HL-60 (cell line): ENCODE measurements at regions not wholly inside any gene's neighbourhood (a gene's known extent, or its start where the extent isn't known, plus 50 kb on each side); places are given as distances from the start of the nearest gene placed in this dataset.

Experiments used
- DNase-seq, 2 experiments: peaks; one replicate each; pipeline ENCODE4 v3.0.0-alpha.2; 2010 to 2020; ENCODE audit warnings: low read depth in 1 of 2, low spot score in 1 of 2
- H3K27ac ChIP-seq: fragments of 250-450 bp; sonication (Bioruptor Pico); replicated peaks from 2 replicates; pipeline ENCODE4 v1.5.1; 2020; ENCODE audit warnings: mild to moderate bottlenecking, moderate library complexity
- H3K27me3 ChIP-seq: fragments of 250-450 bp; sonication (Bioruptor Pico); 2 replicates; pipeline ENCODE4 v1.5.1; 2021; ENCODE audit warnings: mild to moderate bottlenecking, moderate library complexity; ENCODE audit not compliant: insufficient read depth, poor library complexity, severe bottlenecking
- H3K4me3 ChIP-seq: replicated peaks from 2 replicates; pipeline ENCODE4 v1.5.1; 2011; ENCODE audit warnings: mild to moderate bottlenecking, control low read depth, low read length; ENCODE audit not compliant: insufficient read depth
- GABPA ChIP-seq: IDR thresholded peaks from 2 replicates; pipeline ENCODE4 v1.6.1; 2012; ENCODE audit warnings: low read depth
- POLR2AphosphoS5 ChIP-seq: IDR thresholded peaks from 2 replicates; pipeline ENCODE4 v1.6.1; 2012; ENCODE audit warnings: low read depth
- SPI1 ChIP-seq: IDR thresholded peaks from 2 replicates; pipeline ENCODE4 v1.6.1; 2012; ENCODE audit warnings: low read depth, mild to moderate bottlenecking, borderline replicate concordance
- TF ChIP-seq, protein P1 (sequence below): IDR thresholded peaks from one replicate; pipeline ENCODE4 v1.5.1; 2011; ENCODE audit warnings: low read length, control low read depth, inconsistent platforms; ENCODE audit not compliant: insufficient read depth
- TF ChIP-seq, protein P2 (sequence below): IDR thresholded peaks from 2 replicates; pipeline ENCODE4 v1.6.1; 2012; ENCODE audit warnings: low read depth; ENCODE audit not compliant: insufficient replicate concordance

DNA sequence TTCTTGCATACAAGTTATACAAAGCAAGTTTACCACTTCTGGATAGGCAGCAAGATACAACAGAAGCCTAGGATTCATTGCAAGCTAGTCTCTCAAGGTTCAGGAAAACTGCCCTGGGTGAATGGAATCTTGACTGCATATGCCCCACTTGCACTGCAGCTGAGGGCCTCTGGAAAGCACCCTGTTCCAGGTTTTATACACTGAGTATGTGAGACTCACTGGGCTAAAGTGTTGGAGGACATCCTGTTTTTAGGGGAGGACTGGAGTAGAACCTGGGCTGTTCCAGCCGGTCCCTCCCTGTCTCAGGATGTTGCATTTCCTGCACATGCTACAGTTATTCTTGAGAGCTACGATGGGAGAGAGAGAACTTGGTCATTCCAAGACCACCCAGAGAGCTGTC is 168.5 kb upstream of the NUDT6 start:
- H3K4me3 ChIP-seq = no peak overlapping the region
- TF ChIP-seq GABPA (no peak), SPI1 (no peak), POLR2AphosphoS5 (no peak)
- TF ChIP-seq, protein P1, sequence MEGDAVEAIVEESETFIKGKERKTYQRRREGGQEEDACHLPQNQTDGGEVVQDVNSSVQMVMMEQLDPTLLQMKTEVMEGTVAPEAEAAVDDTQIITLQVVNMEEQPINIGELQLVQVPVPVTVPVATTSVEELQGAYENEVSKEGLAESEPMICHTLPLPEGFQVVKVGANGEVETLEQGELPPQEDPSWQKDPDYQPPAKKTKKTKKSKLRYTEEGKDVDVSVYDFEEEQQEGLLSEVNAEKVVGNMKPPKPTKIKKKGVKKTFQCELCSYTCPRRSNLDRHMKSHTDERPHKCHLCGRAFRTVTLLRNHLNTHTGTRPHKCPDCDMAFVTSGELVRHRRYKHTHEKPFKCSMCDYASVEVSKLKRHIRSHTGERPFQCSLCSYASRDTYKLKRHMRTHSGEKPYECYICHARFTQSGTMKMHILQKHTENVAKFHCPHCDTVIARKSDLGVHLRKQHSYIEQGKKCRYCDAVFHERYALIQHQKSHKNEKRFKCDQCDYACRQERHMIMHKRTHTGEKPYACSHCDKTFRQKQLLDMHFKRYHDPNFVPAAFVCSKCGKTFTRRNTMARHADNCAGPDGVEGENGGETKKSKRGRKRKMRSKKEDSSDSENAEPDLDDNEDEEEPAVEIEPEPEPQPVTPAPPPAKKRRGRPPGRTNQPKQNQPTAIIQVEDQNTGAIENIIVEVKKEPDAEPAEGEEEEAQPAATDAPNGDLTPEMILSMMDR = no peak
- TF ChIP-seq, protein P2, sequence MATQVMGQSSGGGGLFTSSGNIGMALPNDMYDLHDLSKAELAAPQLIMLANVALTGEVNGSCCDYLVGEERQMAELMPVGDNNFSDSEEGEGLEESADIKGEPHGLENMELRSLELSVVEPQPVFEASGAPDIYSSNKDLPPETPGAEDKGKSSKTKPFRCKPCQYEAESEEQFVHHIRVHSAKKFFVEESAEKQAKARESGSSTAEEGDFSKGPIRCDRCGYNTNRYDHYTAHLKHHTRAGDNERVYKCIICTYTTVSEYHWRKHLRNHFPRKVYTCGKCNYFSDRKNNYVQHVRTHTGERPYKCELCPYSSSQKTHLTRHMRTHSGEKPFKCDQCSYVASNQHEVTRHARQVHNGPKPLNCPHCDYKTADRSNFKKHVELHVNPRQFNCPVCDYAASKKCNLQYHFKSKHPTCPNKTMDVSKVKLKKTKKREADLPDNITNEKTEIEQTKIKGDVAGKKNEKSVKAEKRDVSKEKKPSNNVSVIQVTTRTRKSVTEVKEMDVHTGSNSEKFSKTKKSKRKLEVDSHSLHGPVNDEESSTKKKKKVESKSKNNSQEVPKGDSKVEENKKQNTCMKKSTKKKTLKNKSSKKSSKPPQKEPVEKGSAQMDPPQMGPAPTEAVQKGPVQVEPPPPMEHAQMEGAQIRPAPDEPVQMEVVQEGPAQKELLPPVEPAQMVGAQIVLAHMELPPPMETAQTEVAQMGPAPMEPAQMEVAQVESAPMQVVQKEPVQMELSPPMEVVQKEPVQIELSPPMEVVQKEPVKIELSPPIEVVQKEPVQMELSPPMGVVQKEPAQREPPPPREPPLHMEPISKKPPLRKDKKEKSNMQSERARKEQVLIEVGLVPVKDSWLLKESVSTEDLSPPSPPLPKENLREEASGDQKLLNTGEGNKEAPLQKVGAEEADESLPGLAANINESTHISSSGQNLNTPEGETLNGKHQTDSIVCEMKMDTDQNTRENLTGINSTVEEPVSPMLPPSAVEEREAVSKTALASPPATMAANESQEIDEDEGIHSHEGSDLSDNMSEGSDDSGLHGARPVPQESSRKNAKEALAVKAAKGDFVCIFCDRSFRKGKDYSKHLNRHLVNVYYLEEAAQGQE = no peak
- DNase-seq = no peak

DNA sequence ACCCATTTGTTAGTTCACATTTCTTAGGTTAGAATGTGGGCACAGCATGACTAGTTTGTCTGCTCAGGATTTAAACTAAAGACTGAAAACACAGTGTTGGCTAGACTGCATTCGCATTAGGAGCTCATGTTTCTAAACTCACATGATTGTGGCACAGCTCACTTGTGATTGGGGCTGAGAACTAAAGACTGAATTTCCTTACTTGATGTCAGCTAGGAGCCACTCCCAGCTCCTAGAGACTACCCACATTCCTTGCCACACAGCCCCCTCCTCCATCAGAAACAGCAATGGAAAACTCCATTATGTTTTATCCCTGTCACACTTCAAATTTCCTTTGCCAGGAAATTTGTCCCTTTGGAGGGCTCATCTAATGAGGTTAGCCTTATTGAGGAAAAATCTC is 170.2 kb upstream of the NUDT6 start:
- Histone ChIP-seq H3K27me3 (no peaks in the 10 kb centered on the region), H3K4me3 (no peak overlapping the region), H3K27ac (no peak overlapping the region)
- no peak for DNase-seq
- TF ChIP-seq, protein P1 = no peak
- TF ChIP-seq, protein P2 = no peak
- TF ChIP-seq GABPA = no peak
- TF ChIP-seq SPI1 = no peak
- TF ChIP-seq POLR2AphosphoS5 = no peak

More for the DNA sequence above, 168.5 kb upstream of the NUDT6 start:
- Histone ChIP-seq H3K27ac (no peak overlapping the region), H3K27me3 (no peaks in the 10 kb centered on the region)

DNA sequence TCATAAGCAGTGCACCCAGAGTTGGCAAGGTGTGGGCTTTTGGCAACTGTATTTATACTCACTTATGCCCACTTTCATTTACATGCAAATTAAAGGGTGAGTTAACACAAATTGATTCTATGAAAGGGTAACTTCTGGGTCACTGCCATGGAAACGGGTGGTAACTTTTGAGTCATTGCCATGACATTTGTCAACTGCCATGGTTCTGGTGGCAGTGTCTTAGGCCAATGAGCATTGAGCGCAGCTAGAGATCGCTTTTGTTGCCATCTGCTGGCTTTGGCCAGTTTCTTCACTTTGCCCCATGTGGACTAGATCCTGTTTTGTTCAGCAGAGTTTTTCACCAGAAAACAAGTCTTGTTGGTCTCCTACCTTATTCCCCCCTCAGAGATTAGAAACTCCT is 170.8 kb upstream of the NUDT6 start:
- no peak overlapping the region for H3K4me3 ChIP-seq
- DNase-seq = peak in 1 of 2 experiments; percentile 19
- H3K27ac ChIP-seq = no peak overlapping the region
- TF ChIP-seq SPI1 (no peak), POLR2AphosphoS5 (no peak), GABPA (no peak)
- TF ChIP-seq, protein P1 = no peak
- TF ChIP-seq, protein P2 = no peak
- no peaks in the 10 kb centered on the region for H3K27me3 ChIP-seq
